ENCODE measurements at regions not wholly inside any gene's neighbourhood (a gene's known extent, or its start where the extent isn't known, plus 50 kb on each side); places are given as distances from the start of the nearest gene placed in this dataset.

DNA sequence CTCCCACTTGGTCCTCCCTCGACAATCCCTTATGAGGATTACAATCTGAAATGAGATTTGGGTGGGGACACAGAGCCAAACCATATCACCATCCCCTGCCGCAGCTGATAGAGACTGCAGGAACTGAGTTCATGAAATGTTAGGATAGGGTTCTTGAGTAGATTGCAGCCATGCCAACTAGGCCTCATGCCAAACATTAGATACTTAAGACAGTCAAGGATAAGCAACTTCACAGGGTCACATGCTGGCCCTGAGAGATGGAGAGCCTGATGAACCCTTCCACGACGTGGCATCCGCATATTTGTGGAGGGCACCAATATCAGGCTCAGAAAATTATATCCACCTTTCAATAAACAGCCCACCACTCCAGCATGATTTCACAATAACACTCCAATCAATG is 121.3 kb downstream of the ALDH8A1 start:
- H3K27me3 ChIP-seq (ENCODE audit: control insufficient read depth, low read length) = no peaks in the 10 kb centered on the region
- H3K4me3 ChIP-seq (ENCODE audit: low read length) = no peak overlapping the region
- H3F3A ChIP-seq (ENCODE audit: control insufficient read depth, insufficient read depth) = no peaks in the 10 kb centered on the region
- TF ChIP-seq EZH2phosphoT487 (IDR thresholded peaks at IDR 0.05; ENCODE audit: borderline replicate concordance, low read length) = no peak
- TF ChIP-seq, protein P1, sequence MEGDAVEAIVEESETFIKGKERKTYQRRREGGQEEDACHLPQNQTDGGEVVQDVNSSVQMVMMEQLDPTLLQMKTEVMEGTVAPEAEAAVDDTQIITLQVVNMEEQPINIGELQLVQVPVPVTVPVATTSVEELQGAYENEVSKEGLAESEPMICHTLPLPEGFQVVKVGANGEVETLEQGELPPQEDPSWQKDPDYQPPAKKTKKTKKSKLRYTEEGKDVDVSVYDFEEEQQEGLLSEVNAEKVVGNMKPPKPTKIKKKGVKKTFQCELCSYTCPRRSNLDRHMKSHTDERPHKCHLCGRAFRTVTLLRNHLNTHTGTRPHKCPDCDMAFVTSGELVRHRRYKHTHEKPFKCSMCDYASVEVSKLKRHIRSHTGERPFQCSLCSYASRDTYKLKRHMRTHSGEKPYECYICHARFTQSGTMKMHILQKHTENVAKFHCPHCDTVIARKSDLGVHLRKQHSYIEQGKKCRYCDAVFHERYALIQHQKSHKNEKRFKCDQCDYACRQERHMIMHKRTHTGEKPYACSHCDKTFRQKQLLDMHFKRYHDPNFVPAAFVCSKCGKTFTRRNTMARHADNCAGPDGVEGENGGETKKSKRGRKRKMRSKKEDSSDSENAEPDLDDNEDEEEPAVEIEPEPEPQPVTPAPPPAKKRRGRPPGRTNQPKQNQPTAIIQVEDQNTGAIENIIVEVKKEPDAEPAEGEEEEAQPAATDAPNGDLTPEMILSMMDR (IDR thresholded peaks at IDR 0.05; ENCODE audit: low read depth, low read length, poor library complexity, severe bottlenecking) = no peak
- no peak overlapping the region for H3K4me2 ChIP-seq (ENCODE audit: low read length)
- H3K9me3 ChIP-seq (ENCODE audit: control insufficient read depth, insufficient read depth, low read length) = no peaks in the 10 kb centered on the region
- no peak overlapping the region for H3K27ac ChIP-seq (ENCODE audit: low read depth, low read length)
- H3K9me2 ChIP-seq (replicated peaks; ENCODE audit: control insufficient read depth, low read length) = no peaks in the 10 kb centered on the region
- H3K4me1 ChIP-seq (ENCODE audit: control insufficient read depth, low read length) = peaks cover 9% of the 10 kb centered on the region
- H3K79me2 ChIP-seq (ENCODE audit: control insufficient read depth, low read length) = no peaks in the 10 kb centered on the region
- no peaks in the 10 kb centered on the region for H4K20me1 ChIP-seq (ENCODE audit: control insufficient read depth, insufficient read depth, low read depth, low read length)
- H3K36me3 ChIP-seq (ENCODE audit: control insufficient read depth, low read length) = no peaks in the 10 kb centered on the region

DNA sequence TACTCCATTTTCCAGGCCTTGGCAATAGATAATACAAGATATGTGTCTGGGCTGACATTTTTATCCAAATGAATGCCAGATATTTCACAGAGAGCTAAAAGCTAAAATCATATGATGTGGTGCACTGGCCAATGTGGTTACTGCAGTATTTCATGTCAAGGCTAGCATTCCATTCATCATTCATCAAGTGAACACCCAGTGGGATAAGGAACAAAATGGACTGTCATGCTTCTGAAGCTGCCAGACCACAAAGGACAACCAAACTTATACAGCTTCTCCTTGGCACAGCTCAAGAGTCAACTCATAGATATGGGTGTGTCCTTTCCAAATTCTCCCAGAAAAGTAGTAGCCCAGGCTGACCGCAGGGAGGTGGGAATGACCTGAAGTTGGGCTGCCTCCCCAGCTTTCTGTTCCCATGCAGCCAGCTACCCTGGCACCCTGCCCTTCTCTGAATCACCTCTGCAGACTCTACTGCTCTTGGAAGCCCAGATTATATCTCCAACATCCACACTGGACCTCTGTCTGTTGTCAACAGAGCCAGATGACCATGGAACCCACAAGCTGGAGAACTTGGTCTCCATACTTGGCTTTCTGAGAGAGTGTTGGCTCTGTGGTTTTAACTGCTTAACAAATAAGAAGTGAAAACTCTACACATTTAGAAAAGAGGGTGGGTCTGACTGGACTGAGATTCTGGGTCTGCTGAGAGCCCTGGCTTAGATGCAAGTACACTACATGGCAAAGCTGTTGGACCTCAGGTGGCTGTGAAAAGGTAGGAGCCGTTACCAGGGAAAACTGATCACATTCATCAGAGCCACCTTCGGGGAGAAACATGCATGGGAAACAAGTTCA is 122.8 kb downstream of the ALDH8A1 start:
- Histone ChIP-seq H3K4me2 (ENCODE audit: low read length) (no peak overlapping the region), H3K4me3 (ENCODE audit: low read length) (no peak overlapping the region), H3K27me3 (ENCODE audit: control insufficient read depth, low read length) (no peaks in the 10 kb centered on the region), H4K20me1 (ENCODE audit: control insufficient read depth, insufficient read depth, low read depth, low read length) (no peaks in the 10 kb centered on the region), H3F3A (ENCODE audit: control insufficient read depth, insufficient read depth) (no peaks in the 10 kb centered on the region), H3K9me3 (ENCODE audit: control insufficient read depth, insufficient read depth, low read length) (no peaks in the 10 kb centered on the region), H3K79me2 (ENCODE audit: control insufficient read depth, low read length) (no peaks in the 10 kb centered on the region), H3K9me2 (replicated peaks; ENCODE audit: control insufficient read depth, low read length) (no peaks in the 10 kb centered on the region), H3K27ac (ENCODE audit: low read depth, low read length) (no peak overlapping the region), H3K4me1 (ENCODE audit: control insufficient read depth, low read length) (peaks cover 9% of the 10 kb centered on the region), H3K36me3 (ENCODE audit: control insufficient read depth, low read length) (no peaks in the 10 kb centered on the region)
- TF ChIP-seq EZH2phosphoT487 (IDR thresholded peaks at IDR 0.05; ENCODE audit: borderline replicate concordance, low read length) = no peak
- TF ChIP-seq, protein P1 (IDR thresholded peaks at IDR 0.05; ENCODE audit: low read depth, low read length, poor library complexity, severe bottlenecking) = no peak

DNA sequence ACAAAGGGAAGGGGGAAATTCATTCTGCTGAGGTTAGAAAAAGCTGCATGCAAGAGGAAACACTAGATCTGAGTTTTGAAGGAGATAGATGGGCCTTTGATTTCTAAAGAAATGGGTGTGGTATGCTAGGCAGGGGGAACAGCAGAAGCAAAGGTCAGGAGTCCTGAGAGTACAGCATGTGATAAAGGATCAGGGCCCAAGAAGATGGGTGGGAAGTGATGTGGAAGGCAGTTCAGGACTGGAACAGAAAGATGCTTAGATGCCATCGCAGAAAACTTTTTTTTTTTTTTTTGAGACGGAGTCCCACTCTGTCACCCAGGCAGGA is 126.2 kb downstream of the ALDH8A1 start:
- TF ChIP-seq EZH2phosphoT487 (IDR thresholded peaks at IDR 0.05; ENCODE audit: borderline replicate concordance, low read length) = no peak
- TF ChIP-seq, protein P1 (IDR thresholded peaks at IDR 0.05; ENCODE audit: low read depth, low read length, poor library complexity, severe bottlenecking) = no peak
- H3K27me3 ChIP-seq (ENCODE audit: control insufficient read depth, low read length) = no peaks in the 10 kb centered on the region; the same call in 1 of the 2 replicates
- no peak overlapping the region for H3K4me2 ChIP-seq (ENCODE audit: low read length)
- H3K27ac ChIP-seq (ENCODE audit: low read depth, low read length) = no peak overlapping the region
- H3K79me2 ChIP-seq (ENCODE audit: control insufficient read depth, low read length) = no peaks in the 10 kb centered on the region
- no peaks in the 10 kb centered on the region for H3F3A ChIP-seq (ENCODE audit: control insufficient read depth, insufficient read depth)
- no peak overlapping the region for H3K4me3 ChIP-seq (ENCODE audit: low read length)
- no peaks in the 10 kb centered on the region for H3K9me3 ChIP-seq (ENCODE audit: control insufficient read depth, insufficient read depth, low read length)
- peaks cover 9% of the 10 kb centered on the region for H3K4me1 ChIP-seq (ENCODE audit: control insufficient read depth, low read length)
- H4K20me1 ChIP-seq (ENCODE audit: control insufficient read depth, insufficient read depth, low read depth, low read length) = no peaks in the 10 kb centered on the region
- H3K36me3 ChIP-seq (ENCODE audit: control insufficient read depth, low read length) = no peaks in the 10 kb centered on the region
- no peaks in the 10 kb centered on the region for H3K9me2 ChIP-seq (replicated peaks; ENCODE audit: control insufficient read depth, low read length)

All from DOHH2 (cell line).